Hepatocyte (in vitro differentiated cells): ENCODE measurements at regions not wholly inside any gene's neighbourhood (a gene's known extent, or its start where the extent isn't known, plus 50 kb on each side); places are given as distances from the start of the nearest gene placed in this dataset.

Experiments used
- CTCF ChIP-seq: fragments of 200-600 bp; sonication (generic); IDR thresholded peaks from 2 replicates; pipeline ENCODE4 v1.5.1; 2016; ENCODE audit warnings: antibody characterized with exemption, mild to moderate bottlenecking; ENCODE audit not compliant: poor library complexity
- EZH2 ChIP-seq: fragments of 200-600 bp; sonication (generic); IDR thresholded peaks from 2 replicates; pipeline ENCODE4 v1.6.1; 2016; ENCODE audit warnings: antibody characterized with exemption, mild to moderate bottlenecking, borderline replicate concordance
- EZH2phosphoT487 ChIP-seq: fragments of 200-600 bp; sonication (generic); IDR thresholded peaks from one replicate; pipeline ENCODE4 v1.6.1; 2018; ENCODE audit warnings: antibody characterized with exemption, mild to moderate bottlenecking, low read depth, moderate library complexity; ENCODE audit not compliant: unreplicated experiment, severe bottlenecking

DNA sequence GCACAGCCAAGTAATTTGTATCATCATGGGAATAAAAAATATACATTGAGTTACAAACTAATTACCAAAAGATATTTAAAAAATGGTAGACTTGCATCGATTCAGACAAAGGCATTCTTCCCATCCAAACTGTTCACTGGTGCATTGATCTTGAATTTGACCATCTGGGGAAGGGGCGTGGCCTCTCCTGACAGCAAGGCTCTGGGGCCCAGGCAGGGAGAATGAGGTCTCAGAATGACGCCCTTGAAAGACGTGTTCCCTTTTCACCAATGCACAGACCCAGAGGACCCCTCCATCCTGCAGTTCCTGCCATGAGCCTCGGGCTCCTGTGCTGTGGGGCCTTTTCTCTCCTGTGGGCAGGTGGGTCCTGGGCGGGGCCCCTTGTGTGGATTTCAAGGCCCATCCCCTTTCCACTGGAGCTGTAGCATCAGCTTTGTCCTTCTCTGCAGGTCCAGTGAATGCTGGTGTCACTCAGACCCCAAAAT is 91.1 kb upstream of the PRSS58 start:
- TF ChIP-seq CTCF = no peak
- TF ChIP-seq EZH2 = no peak
- no peak for TF ChIP-seq EZH2phosphoT487
